ENCODE measurements at regions not wholly inside any gene's neighbourhood (a gene's known extent, or its start where the extent isn't known, plus 50 kb on each side); places are given as distances from the start of the nearest gene placed in this dataset.

GRCh38 chr3:56977561-56977889 is 82.9 kb upstream of the SPATA12 start:
- peak overlapping the region in 2 of 8 donors; percentile 65 for H3K27ac ChIP-seq
- no peaks in the 10 kb centered on the region for H3K27me3 ChIP-seq (replicated peaks in 1 of 7)
- no peak overlapping the region for H3K4me3 ChIP-seq
- intact Hi-C loops (cut with DNase I; ENCODE audit: low total_unique reads): no loop called here
- DNase-seq: no peak
- no peaks in the 10 kb centered on the region for H3K9me3 ChIP-seq
- H3K36me3 ChIP-seq: no peaks in the 10 kb centered on the region
- 88 to 100% (median 100%) methylated on average over 1 of the region's 1 CpG for WGBS, 5 donors
- no peak for TF ChIP-seq POLR2A (IDR thresholded peaks at IDR 0.05)
- no peak for TF ChIP-seq POLR2AphosphoS5 (IDR thresholded peaks at IDR 0.05)
- TF ChIP-seq CTCF (IDR thresholded peaks at IDR 0.05 in 8 of 11, conservative IDR thresholded peaks at IDR 0.05 in 3 of 11): no peak
- H3K4me1 ChIP-seq: peaks cover 0 to 18% (median 4%) of the 10 kb centered on the region in 6 donors

- no peak for DNase-seq
- TF ChIP-seq CTCF (IDR thresholded peaks at IDR 0.05 in 8 of 11, conservative IDR thresholded peaks at IDR 0.05 in 3 of 11) (no peak), POLR2AphosphoS5 (IDR thresholded peaks at IDR 0.05) (peak in 1 of 3 donors; percentile 44), POLR2A (IDR thresholded peaks at IDR 0.05) (no peak)
These were observed 83.6 kb upstream of the SPATA12 start for GRCh38 chr3:56976651-56977560.

GRCh38 chr3:56975567-56975966 is 84.9 kb upstream of the SPATA12 start:
- Histone ChIP-seq H3K27me3 (replicated peaks in 1 of 7) (no peaks in the 10 kb centered on the region), H3K4me1 (peaks cover 0 to 11% (median 3%) of the 10 kb centered on the region in 6 donors), H3K9me3 (no peaks in the 10 kb centered on the region), H3K36me3 (no peaks in the 10 kb centered on the region), H3K4me3 (no peak overlapping the region), H3K27ac (no peak overlapping the region)
- 89 to 98% (median 90%) methylated on average over 1 of the region's 1 CpG for WGBS, 5 donors
- no peak for DNase-seq
- intact Hi-C loops (cut with DNase I; ENCODE audit: low total_unique reads): no loop called here
- no peak for TF ChIP-seq POLR2A (IDR thresholded peaks at IDR 0.05)

More at GRCh38 chr3:56976651-56977560, 83.6 kb upstream of the SPATA12 start:
- H3K9me3 ChIP-seq: no peaks in the 10 kb centered on the region
- intact Hi-C loops (cut with DNase I; ENCODE audit: low total_unique reads): no loop called here
- peaks cover 0 to 18% (median 4%) of the 10 kb centered on the region in 6 donors for H3K4me1 ChIP-seq
- peak overlapping the region in 7 of 8 donors; percentile 27 to 65 (median 56) for H3K27ac ChIP-seq
- no peak overlapping the region for H3K4me3 ChIP-seq
- 75 to 87% (median 78%) methylated on average over 8 to 9 of the region's 9 CpGs for WGBS, 5 donors
- no peaks in the 10 kb centered on the region for H3K36me3 ChIP-seq
- no peaks in the 10 kb centered on the region for H3K27me3 ChIP-seq (replicated peaks in 1 of 7)

- Histone ChIP-seq H3K36me3 (no peaks in the 10 kb centered on the region), H3K9me3 (no peaks in the 10 kb centered on the region), H3K27ac (peak overlapping the region in 6 of 8 donors; percentile 32 to 64 (median 42)), H3K27me3 (replicated peaks in 1 of 7) (no peaks in the 10 kb centered on the region), H3K4me3 (no peak overlapping the region), H3K4me1 (peaks cover 0 to 19% (median 10%) of the 10 kb centered on the region in 6 donors)
- WGBS, 5 donors: 62 to 90% (median 75%) methylated on average over 9 of the region's 9 CpGs
- TF ChIP-seq POLR2AphosphoS5 (IDR thresholded peaks at IDR 0.05): peak in 1 of 3 donors; percentile 51
- no peak for TF ChIP-seq POLR2A (IDR thresholded peaks at IDR 0.05)
- TF ChIP-seq CTCF (IDR thresholded peaks at IDR 0.05 in 8 of 11, conservative IDR thresholded peaks at IDR 0.05 in 3 of 11): no peak
- intact Hi-C loops (cut with DNase I; ENCODE audit: low total_unique reads): no loop called here
- DNase-seq: no peak
These were observed 86.1 kb upstream of the SPATA12 start for GRCh38 chr3:56974247-56974930.

All from spleen (tissue), 11 donors.